GM18502 (cell line): ENCODE measurements at regions not wholly inside any gene's neighbourhood (a gene's known extent, or its start where the extent isn't known, plus 50 kb on each side); places are given as distances from the start of the nearest gene placed in this dataset.

Experiments used
- ATAC-seq: cut with Tn5 transposase; IDR thresholded peaks from one replicate; pipeline ENCODE4 v1.9.1; 2021; ENCODE audit warnings: mild to moderate bottlenecking; ENCODE audit not compliant: unreplicated experiment, poor library complexity

DNA sequence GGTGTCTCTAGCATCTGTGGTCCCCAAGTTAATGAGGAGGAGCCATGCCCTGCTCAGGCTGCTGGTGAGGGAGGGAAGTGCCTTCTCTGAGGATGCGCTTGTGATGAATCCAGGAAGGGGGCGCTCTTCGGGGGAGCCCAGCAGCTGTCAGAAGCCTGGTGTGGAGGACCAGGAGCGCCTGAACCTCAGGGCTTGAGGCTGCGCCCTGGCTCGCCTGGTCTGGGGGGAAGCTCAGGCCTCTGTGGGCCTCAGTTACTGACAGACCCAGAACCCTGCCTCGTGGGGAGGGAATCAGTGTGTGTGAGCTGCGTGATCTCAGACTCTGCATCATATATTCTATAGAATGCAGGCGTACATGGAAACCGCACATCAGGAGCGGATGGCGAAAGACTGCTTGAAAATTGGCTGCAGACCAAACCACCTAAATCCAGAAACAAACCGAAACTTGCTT lies 126.1 kb downstream of the SEC14L1 start:
- no peak for ATAC-seq

DNA sequence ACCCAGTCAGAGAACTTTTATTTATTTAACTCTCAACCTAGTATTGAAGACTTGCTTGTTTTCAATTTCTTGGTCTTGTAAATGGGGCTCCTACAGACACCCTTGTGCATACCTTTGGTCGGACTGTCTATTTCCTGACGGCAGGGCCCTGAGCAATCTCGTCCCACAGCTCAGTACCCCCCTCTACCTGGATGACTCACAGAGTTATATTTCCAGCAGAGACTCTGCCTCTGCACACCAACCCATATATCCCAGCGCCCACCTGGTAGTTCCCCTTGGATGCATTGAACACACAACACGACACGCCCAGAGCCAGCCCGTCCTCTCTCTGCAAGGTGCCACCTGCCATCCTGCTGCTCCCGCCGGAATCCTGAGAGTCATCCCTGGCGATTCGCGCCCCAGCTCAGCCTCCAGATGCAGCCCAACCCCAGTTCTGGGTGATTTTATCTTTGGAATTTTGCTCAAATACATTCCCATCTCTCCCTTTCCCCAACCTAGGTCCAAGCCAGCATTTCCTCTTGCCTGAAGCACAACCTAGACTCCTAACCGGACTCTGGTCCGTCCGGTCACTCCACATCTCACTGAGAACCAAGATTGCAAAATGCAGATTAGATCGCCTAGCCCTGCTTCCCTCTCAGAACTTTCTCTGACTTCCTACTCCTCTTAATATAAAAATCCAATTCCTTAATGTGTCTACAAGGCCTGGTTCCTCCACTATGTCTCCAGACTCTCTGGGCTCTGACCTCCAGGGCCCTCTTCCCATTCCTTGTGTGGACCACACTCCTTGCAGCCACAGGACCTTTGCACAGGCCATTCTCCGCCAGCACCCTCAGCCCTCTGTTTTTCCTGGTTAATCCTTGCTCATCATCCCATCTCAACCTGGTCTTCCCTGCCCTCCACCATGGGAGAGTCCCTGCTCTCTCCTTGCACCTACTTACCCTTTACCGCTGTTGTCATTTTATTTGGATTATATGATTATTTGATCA lies 129.2 kb downstream of the SEC14L1 start:
- ATAC-seq, result no peak

DNA sequence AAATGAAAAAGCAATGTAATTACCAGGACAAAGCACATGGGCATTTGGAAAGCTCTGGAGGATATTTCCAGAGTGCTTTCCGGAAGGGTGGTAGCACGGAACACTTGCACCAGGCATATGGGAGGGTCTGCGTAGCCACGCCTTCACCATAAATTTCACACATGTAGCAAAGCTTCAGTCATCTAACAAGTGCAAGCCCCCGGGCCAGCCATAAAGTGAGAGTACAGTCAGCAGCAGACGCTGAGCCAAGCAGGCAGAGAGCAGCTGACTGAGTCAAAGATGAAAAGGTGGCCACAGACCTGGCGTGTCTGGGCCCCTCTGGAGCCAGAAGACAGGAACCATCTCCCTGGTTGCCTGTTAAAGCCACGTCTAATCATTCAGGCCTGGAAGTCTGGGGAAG lies 130.6 kb downstream of the SEC14L1 start:
- no peak for ATAC-seq

DNA sequence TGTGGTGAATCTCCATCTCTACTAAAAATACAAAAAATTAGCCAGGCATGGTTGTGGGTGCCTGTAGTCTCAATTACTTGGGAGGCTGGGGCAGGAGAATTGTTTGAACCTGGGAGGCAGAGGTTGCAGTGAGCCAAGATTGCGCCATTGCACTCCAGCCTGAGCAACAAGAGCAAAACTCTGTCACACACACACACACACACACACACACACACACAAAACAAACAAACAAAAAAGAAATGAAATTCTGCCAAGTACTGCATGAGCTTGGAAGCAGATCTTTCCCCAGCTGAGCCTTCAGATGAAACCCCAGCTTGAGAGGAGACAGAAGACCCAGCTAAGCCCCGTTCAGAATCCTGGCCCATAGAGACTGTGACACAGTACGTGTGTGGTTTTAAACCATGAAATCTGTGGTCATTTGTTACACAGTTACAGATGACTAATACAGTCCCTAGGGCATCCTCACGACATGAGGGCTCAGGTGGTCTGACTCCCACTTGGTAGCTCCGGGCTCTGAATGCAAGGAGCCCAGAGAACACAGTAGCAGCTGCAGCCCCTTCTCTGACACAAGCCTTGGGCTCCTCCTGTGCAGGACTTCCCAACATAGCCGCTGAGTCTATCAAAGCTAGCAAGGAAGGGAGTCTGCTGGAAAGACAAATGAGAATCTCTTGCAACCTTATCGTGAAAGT lies 132.8 kb downstream of the SEC14L1 start:
- ATAC-seq, result no peak

DNA sequence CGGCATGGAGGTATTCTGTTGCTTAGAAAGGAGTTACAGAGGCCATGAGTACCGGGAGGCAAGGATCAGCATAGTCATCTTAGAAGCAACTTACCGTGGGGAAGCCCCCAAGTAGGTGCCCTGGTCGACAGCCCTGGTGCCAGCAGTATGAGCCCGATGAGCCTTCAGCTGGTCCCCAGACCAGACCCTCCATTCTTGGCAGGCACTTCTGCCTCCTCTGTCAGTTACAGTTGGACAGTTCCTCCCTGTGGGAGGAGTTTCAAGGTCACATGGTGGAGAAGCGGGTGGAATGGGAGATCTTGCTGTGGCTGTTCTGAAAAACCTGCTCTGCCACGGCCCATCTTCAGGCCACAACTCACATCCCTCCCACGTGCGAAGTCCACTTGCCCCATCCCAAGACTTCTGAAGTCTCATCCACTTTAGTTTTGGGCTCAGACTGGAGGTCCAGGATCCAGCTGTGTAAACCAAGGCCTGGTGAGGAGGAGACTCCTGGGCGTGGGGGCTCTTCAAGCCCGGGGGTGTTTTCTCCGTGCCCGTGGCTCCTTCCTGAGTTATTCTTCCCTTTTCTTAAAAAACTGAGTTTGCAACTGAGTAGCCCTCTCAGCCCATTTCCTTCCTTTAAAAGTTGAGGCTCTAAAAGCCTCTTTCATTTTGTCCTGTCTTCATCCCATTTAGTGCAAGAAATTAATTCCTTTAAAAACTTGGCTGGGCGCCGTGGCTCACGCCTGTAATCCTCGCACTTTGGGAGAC lies 133.5 kb downstream of the SEC14L1 start:
- ATAC-seq, result no peak

DNA sequence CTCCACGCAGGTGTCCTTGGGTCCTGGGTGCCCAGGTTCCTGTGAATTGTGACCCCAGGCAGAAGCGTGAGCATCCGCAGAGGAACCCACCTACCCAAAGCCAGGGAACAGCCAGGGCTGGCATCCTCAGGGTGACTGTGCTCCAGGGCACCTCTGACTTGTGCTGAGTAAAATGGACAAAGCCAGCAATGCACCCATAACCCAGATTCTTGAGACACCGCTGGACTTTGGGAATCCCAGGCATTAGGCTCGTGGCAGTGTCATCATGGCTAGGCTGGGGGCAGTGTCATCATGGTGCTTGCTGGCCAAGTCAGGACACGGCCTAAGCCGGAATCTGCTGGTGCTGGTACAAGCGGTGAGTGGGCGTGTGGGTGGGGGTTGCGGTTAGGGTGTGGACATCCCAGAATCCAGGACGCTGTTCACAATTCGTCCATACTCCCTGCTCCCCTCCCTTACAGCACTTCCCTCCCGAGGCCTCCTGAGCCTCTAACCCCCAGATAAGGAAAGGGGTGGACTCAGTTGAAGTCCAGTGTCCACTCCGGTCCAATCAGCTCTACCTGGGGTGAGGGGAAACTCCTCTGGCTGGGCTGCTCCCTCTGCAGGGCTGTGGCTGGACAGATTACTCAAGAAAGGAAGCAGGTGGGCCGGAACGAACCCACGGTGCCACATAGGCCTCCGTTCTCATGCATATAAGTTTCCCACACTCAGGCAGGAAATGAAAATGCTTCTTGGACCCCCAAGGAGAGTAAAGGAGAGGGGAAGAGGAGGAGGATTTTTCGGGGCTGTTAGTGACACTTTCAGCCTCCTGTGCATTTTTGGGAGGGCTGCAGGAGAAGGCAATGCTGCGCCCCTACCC lies 138.9 kb downstream of the SEC14L1 start:
- ATAC-seq, result no peak

DNA sequence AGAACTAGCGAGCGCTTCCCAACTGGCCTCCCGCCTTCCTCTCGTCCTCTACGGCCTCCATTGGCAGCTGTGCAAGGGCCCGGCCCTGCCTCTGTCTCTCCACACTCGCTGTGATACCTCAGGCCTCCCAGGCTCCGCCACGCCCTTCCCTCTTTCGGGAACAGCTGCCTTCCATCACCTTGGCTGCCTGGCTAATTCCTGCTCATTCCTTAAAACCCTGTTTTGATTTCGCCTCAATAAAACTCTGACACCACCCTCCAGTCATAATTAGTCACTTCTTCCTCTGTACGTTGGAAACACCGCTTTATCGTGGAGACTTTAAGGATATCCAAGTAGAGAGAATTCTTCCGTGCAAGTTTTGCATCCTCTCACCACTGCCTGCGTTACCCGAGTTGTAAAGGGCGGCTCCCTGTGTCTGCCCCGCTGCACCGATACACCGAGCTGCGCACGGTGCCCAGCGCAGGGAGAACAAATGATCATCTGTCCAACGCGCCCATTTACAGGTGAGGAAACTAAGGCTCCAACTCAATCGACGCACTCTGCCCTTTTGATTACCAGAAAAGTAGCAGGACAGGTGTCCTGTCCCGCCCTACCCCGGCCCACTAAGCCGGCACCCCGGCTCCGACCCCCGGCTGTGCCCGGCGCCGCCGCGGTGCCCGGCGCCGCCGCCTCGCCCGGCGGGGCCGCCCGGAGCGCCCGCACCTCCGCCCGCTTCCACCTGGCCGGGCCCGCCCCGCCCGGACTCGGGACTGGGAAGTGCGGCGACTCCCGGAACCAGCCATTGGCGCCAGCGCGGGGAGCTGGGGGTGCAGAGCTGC lies 139.7 kb downstream of the SEC14L1 start:
- peak; percentile 45 for ATAC-seq

DNA sequence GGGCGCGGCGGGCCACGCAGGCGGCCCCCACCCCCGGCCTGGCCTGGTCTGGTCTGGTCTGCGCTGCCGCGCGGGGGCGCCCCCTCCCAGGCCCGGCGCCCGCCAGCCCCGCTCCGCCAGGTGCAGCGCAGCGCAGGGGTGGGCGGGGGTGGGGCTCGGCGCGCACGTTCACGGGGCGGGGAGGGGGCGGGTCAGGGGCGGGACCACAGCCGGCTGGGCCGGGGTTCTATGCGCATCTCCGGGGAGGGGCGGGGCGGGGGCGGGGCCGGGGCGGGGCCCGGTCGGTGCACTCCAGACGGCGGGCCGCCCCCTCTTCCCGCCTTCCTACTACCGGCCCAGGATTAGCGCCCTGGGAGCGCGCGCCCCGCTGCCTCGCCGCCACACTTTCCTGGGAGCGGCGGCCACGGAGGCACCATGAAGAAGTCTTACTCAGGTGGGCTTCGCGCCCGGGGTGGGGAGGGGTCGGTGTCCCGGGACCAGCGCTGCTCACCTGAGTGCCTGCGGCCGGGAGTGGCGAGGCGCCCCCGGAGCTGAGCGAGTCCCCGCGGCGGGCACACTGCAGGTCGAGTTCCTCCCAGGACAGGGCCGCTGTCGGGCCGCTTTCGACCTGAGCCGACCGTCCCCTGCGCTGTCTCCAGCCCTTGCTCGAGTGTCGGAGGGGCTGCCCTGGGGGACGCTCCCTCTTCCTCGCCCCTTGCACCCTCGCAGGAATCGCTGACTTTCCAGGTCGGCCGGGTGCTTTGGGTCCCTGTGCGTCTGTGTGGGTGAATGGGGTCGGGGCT lies 140.5 kb downstream of the SEC14L1 start:
- peak; percentile 76 for ATAC-seq

DNA sequence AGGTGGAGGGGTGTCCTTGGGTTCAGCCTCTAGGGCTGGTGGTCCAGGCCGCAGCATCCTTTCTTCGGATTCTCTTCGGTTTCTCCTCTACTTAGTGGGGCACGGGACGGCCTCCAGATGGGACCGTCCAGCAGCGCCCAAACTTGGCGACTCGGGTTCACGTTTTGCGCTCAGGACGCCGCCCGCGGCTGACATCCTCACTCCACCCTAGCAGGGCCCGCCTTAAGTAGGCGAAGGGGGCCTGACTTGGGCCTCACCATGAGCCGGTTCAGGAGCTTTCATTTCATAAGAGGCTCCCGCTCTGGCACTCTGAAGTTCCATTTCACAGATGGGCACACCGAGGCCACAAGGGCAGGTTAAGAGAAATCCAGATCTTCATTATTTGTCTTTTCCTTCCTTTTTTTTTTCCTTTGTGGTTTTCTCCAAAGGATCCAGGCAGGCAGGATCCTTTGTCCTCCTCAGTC lies 141.2 kb downstream of the SEC14L1 start:
- ATAC-seq, result peak; percentile 7

DNA sequence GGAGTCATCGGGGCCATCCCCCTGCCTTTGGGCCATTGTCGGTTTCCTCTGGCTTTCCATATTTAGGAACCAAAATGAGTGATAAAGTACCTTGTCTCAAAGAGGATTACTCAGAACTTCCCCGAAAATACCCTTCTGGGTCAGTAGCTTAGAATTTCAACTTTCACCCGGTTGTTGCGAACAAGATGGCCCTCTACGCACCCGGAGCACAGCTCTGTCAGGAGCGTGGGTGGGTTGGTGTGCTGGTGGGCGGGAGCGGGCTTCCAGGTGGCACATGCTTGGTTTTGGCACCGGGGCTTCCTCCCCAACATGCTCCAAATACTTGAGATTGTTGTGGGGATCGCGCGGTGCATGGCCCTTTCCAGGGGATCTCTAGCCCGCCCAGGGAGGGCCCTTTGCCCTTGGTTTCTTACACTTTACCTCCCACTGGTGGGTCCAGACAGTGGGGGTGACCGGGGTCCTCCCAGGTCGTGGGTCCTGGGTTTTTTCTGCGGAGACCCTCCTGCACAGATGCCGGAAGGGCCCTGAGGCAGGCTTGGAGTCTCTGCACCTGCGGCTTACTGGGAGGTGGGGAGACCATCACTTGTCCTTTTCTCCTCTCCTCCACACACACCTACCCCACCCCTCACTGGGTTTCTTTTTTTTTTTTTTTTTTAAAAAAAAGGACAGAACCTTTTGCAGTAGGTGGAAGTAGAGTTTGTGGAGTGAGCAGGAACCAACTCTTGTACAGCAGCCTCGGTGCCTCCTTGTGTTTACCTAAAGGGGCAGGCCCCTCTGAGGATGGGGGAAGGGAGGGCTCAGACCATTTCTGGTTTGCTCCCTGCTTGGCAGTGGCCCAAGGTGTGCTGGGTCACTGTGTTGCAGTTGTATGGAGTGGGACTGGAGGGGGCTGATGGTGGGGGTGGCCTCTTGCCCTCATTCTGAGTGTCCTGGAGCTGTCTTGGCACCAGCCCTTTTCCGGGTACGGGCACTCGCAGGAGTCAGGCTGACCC lies 142.1 kb downstream of the SEC14L1 start:
- ATAC-seq, result no peak

DNA sequence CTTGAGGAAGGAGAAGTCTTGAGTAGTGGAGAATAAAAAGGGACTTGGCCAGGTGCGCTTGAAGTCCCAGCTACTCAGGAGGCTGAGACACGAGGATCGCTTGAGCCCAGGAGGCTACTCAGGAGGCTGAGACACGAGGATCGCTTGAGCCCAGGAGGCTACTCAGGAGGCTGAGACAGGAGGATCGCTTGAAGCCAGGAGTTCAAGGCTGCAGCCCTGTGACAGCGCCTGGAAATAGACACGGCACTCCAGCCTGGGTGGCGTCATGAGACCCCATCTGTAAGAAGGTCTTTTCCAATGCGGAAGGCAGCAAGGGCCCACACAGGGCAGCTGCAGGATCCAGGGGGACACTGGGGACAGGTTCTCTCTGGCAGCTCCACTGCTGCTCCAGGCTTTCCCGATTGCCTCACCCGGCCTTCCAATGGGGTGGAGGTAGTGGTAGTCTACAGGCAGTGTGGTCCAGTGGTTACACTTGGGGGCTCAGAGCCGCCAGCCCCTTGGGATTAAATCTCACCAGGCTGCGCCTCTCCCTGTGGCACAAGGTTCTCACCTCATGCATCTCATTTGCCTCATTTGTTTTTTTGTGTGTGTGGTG lies 143.4 kb downstream of the SEC14L1 start:
- no peak for ATAC-seq

DNA sequence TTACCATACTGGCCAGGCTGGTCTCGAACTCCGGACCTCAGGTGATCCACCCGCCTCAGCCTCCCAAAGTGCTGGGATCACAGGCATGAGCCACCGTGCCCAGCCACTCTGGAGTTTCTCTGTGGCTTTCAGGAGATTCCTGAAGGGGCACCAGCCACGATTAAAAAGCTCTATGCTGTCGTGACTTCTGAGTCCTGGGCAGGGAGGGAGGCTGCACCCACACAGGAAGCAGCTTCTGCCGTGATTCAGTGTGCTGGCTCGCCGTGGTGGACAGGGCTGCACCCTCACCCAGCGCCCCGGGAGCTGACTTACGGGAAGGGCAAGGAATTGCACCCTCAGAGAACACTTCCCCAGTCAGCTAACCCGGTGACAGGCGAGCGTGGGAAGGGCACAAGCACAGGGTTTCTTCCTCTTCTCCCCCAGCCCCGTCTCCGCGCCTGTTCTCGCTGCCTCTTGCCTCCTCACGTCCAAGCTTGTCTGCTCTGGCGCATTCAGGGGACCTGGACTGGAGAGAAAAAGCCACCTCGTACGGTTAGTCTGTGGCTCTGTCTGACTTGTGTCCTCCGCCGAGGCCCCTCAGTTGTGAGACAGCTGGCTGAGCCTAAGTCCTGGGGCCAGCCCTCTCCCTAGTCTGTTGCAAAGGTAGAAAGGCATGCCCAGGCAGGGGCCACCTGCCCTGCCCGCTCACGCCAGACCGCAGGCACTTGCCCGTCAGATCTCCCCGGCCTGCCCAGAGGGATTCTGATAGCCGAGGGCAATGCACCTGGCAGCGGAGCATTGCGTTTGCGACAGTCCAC lies 145.0 kb downstream of the SEC14L1 start:
- ATAC-seq, result no peak

DNA sequence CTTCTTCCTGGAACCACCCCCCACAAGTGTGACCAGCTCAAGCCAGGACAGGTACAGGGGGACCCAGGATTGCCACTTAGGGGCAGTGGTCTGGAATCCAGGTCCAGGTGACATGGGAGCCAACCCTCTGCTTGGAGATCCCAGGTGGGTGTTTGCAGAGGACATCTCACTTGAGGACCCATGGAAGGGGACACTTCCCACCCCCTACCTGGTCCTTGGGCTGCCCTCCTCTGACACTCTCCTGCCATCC lies 145.5 kb downstream of the SEC14L1 start:
- no peak for ATAC-seq

DNA sequence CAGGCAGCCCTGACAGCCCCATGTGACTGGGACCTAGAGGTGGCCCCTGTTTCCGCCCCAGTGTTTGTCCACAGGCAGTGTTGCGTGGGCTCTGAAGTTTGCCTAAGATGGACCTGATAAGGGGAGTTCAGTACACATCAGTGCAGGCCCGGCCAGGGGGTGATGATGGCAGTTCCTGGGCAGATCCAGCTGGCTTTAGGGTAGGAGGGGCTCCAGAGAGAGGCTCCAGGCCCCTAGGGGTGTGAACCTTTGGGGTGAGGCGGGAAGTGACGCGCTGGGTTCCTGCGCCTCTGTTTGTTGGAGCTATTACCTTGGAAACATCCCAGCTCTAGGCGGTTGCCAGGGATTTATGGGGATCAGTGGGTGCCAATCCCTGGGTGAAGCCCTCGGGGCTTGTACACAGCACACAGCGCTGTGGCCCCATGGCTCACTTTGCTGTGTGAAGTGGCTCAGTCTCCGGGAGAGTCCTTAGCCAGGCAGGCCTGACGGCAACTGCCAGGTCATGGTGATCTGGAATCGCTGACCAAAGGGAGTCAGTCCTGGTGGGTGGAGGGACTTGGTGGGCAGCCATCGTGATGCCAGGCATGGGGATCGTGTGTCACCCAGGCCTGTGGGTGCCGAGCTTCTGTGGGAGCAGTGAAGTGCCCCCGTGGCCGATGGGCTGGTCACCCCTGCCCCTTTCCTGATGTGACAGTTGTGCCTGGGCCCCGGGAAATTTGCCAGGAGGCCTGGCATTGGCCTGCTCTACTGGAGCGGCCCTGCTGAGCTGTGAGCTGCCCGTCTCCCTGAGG lies 146.1 kb downstream of the SEC14L1 start:
- no peak for ATAC-seq

DNA sequence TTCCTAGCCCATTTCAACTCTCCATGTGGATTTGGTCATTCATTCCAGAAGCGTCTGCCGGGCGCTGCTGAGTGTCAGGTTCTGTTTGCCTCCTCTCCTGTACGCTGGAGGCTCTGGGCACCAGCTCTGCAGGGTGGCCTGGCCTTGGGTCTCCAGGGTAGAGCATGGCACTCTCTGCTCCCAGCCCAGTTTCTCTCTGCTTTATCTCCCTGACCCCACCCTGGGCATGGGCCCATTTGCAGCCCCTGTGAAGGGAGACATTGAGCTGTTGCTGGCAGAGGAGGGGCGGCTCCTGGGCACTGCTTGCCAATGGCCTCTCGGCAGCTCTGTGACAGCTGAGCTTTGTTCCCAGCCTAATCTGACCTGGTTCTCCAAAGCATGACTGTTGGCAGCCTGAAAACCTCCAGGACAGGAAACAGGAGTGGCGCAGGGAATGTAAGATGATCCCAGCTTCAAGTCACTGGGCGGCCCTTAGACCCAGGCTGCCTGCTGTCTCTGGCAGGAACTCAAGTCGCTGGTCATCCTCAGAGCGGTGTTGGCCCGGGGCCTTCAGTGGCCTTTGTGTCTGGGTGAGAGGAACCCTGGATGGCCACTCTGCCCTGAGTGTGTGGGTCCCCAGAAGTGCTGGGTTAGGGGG lies 146.8 kb downstream of the SEC14L1 start:
- no peak for ATAC-seq
